ENCODE measurements at regions not wholly inside any gene's neighbourhood (a gene's known extent, or its start where the extent isn't known, plus 50 kb on each side); places are given as distances from the start of the nearest gene placed in this dataset.

DNA sequence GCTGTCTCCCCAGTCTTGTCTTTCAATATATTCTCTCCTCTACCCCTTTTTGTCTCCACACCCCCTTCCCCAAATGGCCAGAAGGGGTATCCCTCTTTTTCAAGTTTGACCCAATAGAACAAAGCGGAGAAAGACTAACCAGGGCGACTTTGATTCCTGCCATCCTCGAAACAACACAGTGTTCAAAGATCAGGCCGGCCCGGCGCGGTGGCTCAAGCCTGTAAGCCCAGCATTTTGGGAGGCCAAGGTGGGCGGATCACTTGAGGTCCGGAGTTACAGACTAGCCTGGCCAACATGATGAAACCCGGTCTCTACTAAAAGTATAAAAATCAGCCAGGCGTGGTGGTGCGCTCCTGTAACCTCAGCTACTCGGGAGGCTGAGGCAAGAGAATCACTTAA lies 77.0 kb upstream of the IFNAR2 start:
- no peak for TF ChIP-seq YY1 (IDR thresholded peaks at IDR 0.05; ENCODE audit: insufficient read depth, insufficient read length)
- TF ChIP-seq SUZ12 (IDR thresholded peaks at IDR 0.05; ENCODE audit: extremely low read depth, insufficient read depth, insufficient read length), result no peak
